T-cell (primary cell): ENCODE measurements at regions not wholly inside any gene's neighbourhood (a gene's known extent, or its start where the extent isn't known, plus 50 kb on each side); places are given as distances from the start of the nearest gene placed in this dataset.
"Not testable (repeated sequence)": the region's sequence is repeated elsewhere in the genome, so short reads cannot be mapped to it uniquely, and the experiment has no call there.

Source experiments
- ATAC-seq, 4 experiments: fragments of 200-7000 bp in 3 of 4; fragments of 150-1000 bp in 1 of 4; cut with Tn5 transposase; replicated peaks in 1 of 4; 1 replicate in 3 of 4; 2 replicates in 1 of 4; pipeline ENCODE4 v1.10.0; 2021; ENCODE audit warnings: moderate library complexity in 3 of 4, mild to moderate bottlenecking in 2 of 4, moderate number of reproducible peaks in 1 of 4
- CTCF ChIA-PET, 2 donors: fragments of 300-600 bp; sonication (Branson Sonifier 250); formaldehyde crosslinking; loops; one replicate each; lab custom pipeline; 2022; ENCODE audit warnings: antibody characterized with exemption in 2 of 2; lab: Charles Lee
- POLR2A ChIA-PET, 2 donors: fragments of 300-600 bp; sonication (Branson Sonifier 250); formaldehyde crosslinking; loops; one replicate each; lab custom pipeline; 2022; ENCODE audit warnings: antibody characterized with exemption in 2 of 2; lab: Charles Lee
- DNase-seq, 35 experiments: peaks; one replicate each; pipeline versions ENCODE4 v3.0.0 to v3.0.0-alpha.2; 2013 to 2023
- H3K27ac ChIP-seq: one replicate; pipeline ENCODE4 v1.5.1; 2013; ENCODE audit warnings: low read length
- H3K27me3 ChIP-seq, 2 experiments: replicated peaks in 1 of 2; 1 replicate in 1 of 2; 2 replicates in 1 of 2; pipeline versions ENCODE4 v1.6.1 to v1.7.0; 2013; ENCODE audit warnings: low read length in 1 of 2, mixed read lengths in 1 of 2; ENCODE audit not compliant: control insufficient read depth in 2 of 2, insufficient read depth in 2 of 2; ENCODE audit errors: extremely low read depth in 1 of 2
- H3K36me3 ChIP-seq, 2 donors: 1 replicate in 1 of 2; 2 replicates in 1 of 2; pipeline versions ENCODE4 v1.6.1 to v1.7.0; 2013; ENCODE audit warnings: low read length in 1 of 2; ENCODE audit not compliant: control insufficient read depth in 2 of 2, insufficient read depth in 1 of 2; ENCODE audit errors: extremely low read depth in 1 of 2
- H3K4me1 ChIP-seq, 2 experiments: 1 replicate in 1 of 2; 2 replicates in 1 of 2; pipeline versions ENCODE4 v1.6.1 to v1.7.0; 2013; ENCODE audit warnings: low read length in 2 of 2, mixed read lengths in 1 of 2; ENCODE audit not compliant: insufficient read depth in 2 of 2, control insufficient read depth in 1 of 2; ENCODE audit errors: extremely low read depth in 1 of 2
- H3K4me3 ChIP-seq, 2 donors: 1 replicate in 1 of 2; 2 replicates in 1 of 2; pipeline versions ENCODE4 v1.5.1 to v1.7.0; 2013; ENCODE audit warnings: mild to moderate bottlenecking in 2 of 2, low read length in 1 of 2, moderate library complexity in 1 of 2; ENCODE audit not compliant: control insufficient read depth in 1 of 2; ENCODE audit errors: extremely low read depth in 1 of 2
- H3K9me3 ChIP-seq: 2 replicates; pipeline ENCODE4 v1.7.0; 2013
- H3K27ac Mint-ChIP-seq, 2 donors: one replicate each; pipeline ENCODE4 v1.8.0; 2020 to 2021; ENCODE audit warnings: mild to moderate bottlenecking in 2 of 2, mixed read lengths in 2 of 2
- H3K27me3 Mint-ChIP-seq, 2 donors: one replicate each; pipeline ENCODE4 v1.8.0; 2021 to 2022; ENCODE audit warnings: mixed read lengths in 2 of 2
- H3K36me3 Mint-ChIP-seq: one replicate; pipeline ENCODE4 v1.8.0; 2021; ENCODE audit warnings: mixed read lengths
- H3K4me1 Mint-ChIP-seq, 3 donors: one replicate each; pipeline ENCODE4 v1.8.0; 2020 to 2022; ENCODE audit warnings: mixed read lengths in 3 of 3, mild to moderate bottlenecking in 1 of 3
- H3K4me3 Mint-ChIP-seq, 3 donors: one replicate each; pipeline ENCODE4 v1.8.0; 2020 to 2022; ENCODE audit warnings: mild to moderate bottlenecking in 3 of 3, mixed read lengths in 3 of 3, moderate library complexity in 3 of 3
- H3K9me3 Mint-ChIP-seq, 3 donors: one replicate each; pipeline ENCODE4 v1.8.0; 2020 to 2022; ENCODE audit warnings: mixed read lengths in 3 of 3
- WGBS: methylation state at CpG from one replicate; pipeline ENCODE4 v1.1.5; 2013; ENCODE audit warnings: missing lambda C conversion rate; ENCODE audit not compliant: insufficient coverage; 5-methylcytosine and 5-hydroxymethylcytosine counted together

GRCh38 chr2:199196686-199197085, 261.1 kb downstream of the SATB2 start:
- H3K9me3 ChIP-seq = no peaks in the 10 kb centered on the region
- H3K36me3 ChIP-seq = no peaks in the 10 kb centered on the region
- WGBS = 86% methylated on average over 1 of the region's 3 CpGs
- Mint-ChIP-seq H3K4me1 (no peaks in the 10 kb centered on the region), H3K36me3 (no peaks in the 10 kb centered on the region), H3K4me3 (no peak overlapping the region), H3K9me3 (peaks cover 0 to 8% (median 0%) of the 10 kb centered on the region in 3 donors), H3K27me3 (no peaks in the 10 kb centered on the region), H3K27ac (no peak overlapping the region)
- DNase-seq (no peak), ATAC-seq (no peak)
- no peaks in the 10 kb centered on the region for H3K4me1 ChIP-seq
- ChIA-PET POLR2A (interaction anchor here in 1 of 2 donors (0.5 kb wide), 1 partner anchor 12 kb away, joined by 4 read pairs; no protein-coding TSS in a partner anchor), CTCF (no interaction called here)
- no peaks in the 10 kb centered on the region for H3K27me3 ChIP-seq
- no peak overlapping the region for H3K27ac ChIP-seq
- no peak overlapping the region for H3K4me3 ChIP-seq

- Histone ChIP-seq H3K4me3 (no peak overlapping the region), H3K27me3 (no peaks in the 10 kb centered on the region)
Measured at GRCh38 chr2:199195927-199196502, 261.7 kb downstream of the SATB2 start.

GRCh38 chr2:199191461-199191860, 266.3 kb downstream of the SATB2 start:
- no peak overlapping the region for H3K4me3 ChIP-seq
- ChIA-PET CTCF (no interaction called here), POLR2A (no interaction called here)
- DNase-seq (no peak), ATAC-seq (no peak)
- Mint-ChIP-seq H3K4me3 (no peak overlapping the region), H3K9me3 (peaks cover 0 to 4% (median 0%) of the 10 kb centered on the region in 3 donors), H3K27me3 (no peaks in the 10 kb centered on the region), H3K4me1 (no peaks in the 10 kb centered on the region), H3K36me3 (no peaks in the 10 kb centered on the region), H3K27ac (no peak overlapping the region)
- no peak overlapping the region for H3K27ac ChIP-seq
- H3K4me1 ChIP-seq = no peaks in the 10 kb centered on the region
- H3K9me3 ChIP-seq = no peaks in the 10 kb centered on the region
- no peaks in the 10 kb centered on the region for H3K27me3 ChIP-seq
- 48% methylated on average over 7 of the region's 8 CpGs for WGBS
- no peaks in the 10 kb centered on the region for H3K36me3 ChIP-seq

More at GRCh38 chr2:199195927-199196502, 261.7 kb downstream of the SATB2 start:
- ChIA-PET POLR2A (no interaction called here), CTCF (no interaction called here)
- no peaks in the 10 kb centered on the region for H3K4me1 Mint-ChIP-seq
- DNase-seq = no peak
- H3K9me3 Mint-ChIP-seq = peaks cover 0 to 8% (median 0%) of the 10 kb centered on the region in 3 donors
- no peaks in the 10 kb centered on the region for H3K27me3 Mint-ChIP-seq
- Histone ChIP-seq H3K9me3 (no peaks in the 10 kb centered on the region), H3K27ac (no peak overlapping the region), H3K4me1 (no peaks in the 10 kb centered on the region), H3K36me3 (no peaks in the 10 kb centered on the region)
- H3K27ac Mint-ChIP-seq = no peak overlapping the region
- 71% methylated on average over 4 of the region's 6 CpGs for WGBS
- no peak overlapping the region for H3K4me3 Mint-ChIP-seq
- H3K36me3 Mint-ChIP-seq = no peaks in the 10 kb centered on the region
- no peak for ATAC-seq

GRCh38 chr2:199189229-199189628, 268.5 kb downstream of the SATB2 start:
- H3K9me3 Mint-ChIP-seq = no peaks in the 10 kb centered on the region
- no peak overlapping the region for H3K4me3 Mint-ChIP-seq
- ChIA-PET POLR2A (no interaction called here), CTCF (no interaction called here)
- H3K9me3 ChIP-seq = no peaks in the 10 kb centered on the region
- H3K27me3 ChIP-seq = no peaks in the 10 kb centered on the region
- ATAC-seq (no peak), DNase-seq (no peak)
- WGBS = 63% methylated on average over 2 of the region's 2 CpGs
- no peak overlapping the region for H3K27ac Mint-ChIP-seq
- no peaks in the 10 kb centered on the region for H3K4me1 ChIP-seq
- H3K27me3 Mint-ChIP-seq = no peaks in the 10 kb centered on the region
- no peaks in the 10 kb centered on the region for H3K4me1 Mint-ChIP-seq
- no peak overlapping the region for H3K4me3 ChIP-seq
- H3K27ac ChIP-seq = no peak overlapping the region
- no peaks in the 10 kb centered on the region for H3K36me3 Mint-ChIP-seq
- H3K36me3 ChIP-seq = no peaks in the 10 kb centered on the region

- H3K4me3 Mint-ChIP-seq = no peak overlapping the region
- H3K27ac ChIP-seq = no peak overlapping the region
- no peaks in the 10 kb centered on the region for H3K9me3 Mint-ChIP-seq
- no peaks in the 10 kb centered on the region for H3K9me3 ChIP-seq
- no peak for DNase-seq
- H3K36me3 Mint-ChIP-seq = no peaks in the 10 kb centered on the region
- H3K27me3 ChIP-seq = no peaks in the 10 kb centered on the region
- no peaks in the 10 kb centered on the region for H3K36me3 ChIP-seq
- ChIA-PET CTCF (no interaction called here), POLR2A (no interaction called here)
- H3K27me3 Mint-ChIP-seq = no peaks in the 10 kb centered on the region
- H3K4me1 Mint-ChIP-seq = no peaks in the 10 kb centered on the region
- WGBS = no CpG with 5 or more reads among the region's 2 CpGs
- no peak overlapping the region for H3K27ac Mint-ChIP-seq
- no peak for ATAC-seq
- H3K4me1 ChIP-seq = no peaks in the 10 kb centered on the region
- no peak overlapping the region for H3K4me3 ChIP-seq
Measured at GRCh38 chr2:199186301-199186751, 271.4 kb downstream of the SATB2 start.

GRCh38 chr2:199185174-199185573, 272.6 kb downstream of the SATB2 start:
- H3K9me3 Mint-ChIP-seq, CTCF ChIA-PET, H3K9me3 ChIP-seq, H3K36me3 Mint-ChIP-seq, DNase-seq, H3K4me3 ChIP-seq, H3K4me1 ChIP-seq, H3K4me1 Mint-ChIP-seq, H3K27ac Mint-ChIP-seq, ATAC-seq, H3K4me3 Mint-ChIP-seq, POLR2A ChIA-PET, H3K27me3 ChIP-seq, H3K27me3 Mint-ChIP-seq, H3K36me3 ChIP-seq, H3K27ac ChIP-seq: not testable (repeated sequence)
- WGBS = 67% methylated on average over 1 of the region's 5 CpGs
